ENCODE measurements at regions not wholly inside any gene's neighbourhood (a gene's known extent, or its start where the extent isn't known, plus 50 kb on each side); places are given as distances from the start of the nearest gene placed in this dataset.

GRCh38 chr19:33900817-33901216 is 104.1 kb downstream of the KCTD15 start:
- no peak for DNase-seq

- no peak for DNase-seq
Measured at GRCh38 chr19:33902395-33902794, 105.7 kb downstream of the KCTD15 start.

- DNase-seq: no peak
Measured at GRCh38 chr19:33902802-33903488, 106.3 kb downstream of the KCTD15 start.

- no peak for DNase-seq
Measured at GRCh38 chr19:33903489-33903850, 106.8 kb downstream of the KCTD15 start.

- DNase-seq: no peak
Measured at GRCh38 chr19:33904681-33905080, 108.0 kb downstream of the KCTD15 start.

GRCh38 chr19:33905473-33905936 is 108.8 kb downstream of the KCTD15 start:
- DNase-seq: no peak

- no peak for DNase-seq
Measured at GRCh38 chr19:33905937-33906577, 109.4 kb downstream of the KCTD15 start.

GRCh38 chr19:33906578-33907335 is 110.1 kb downstream of the KCTD15 start:
- DNase-seq: no peak

- no peak for DNase-seq
Measured at GRCh38 chr19:33910922-33911321, 114.3 kb downstream of the KCTD15 start.

GRCh38 chr19:33914599-33914998 is 117.9 kb downstream of the KCTD15 start:
- DNase-seq: no peak

- no peak for DNase-seq
Measured at GRCh38 chr19:33916792-33917191, 120.1 kb downstream of the KCTD15 start.

GRCh38 chr19:33919291-33919690 is 122.6 kb downstream of the KCTD15 start:
- DNase-seq: no peak

GRCh38 chr19:33921165-33921564 is 124.5 kb downstream of the KCTD15 start:
- DNase-seq: no peak

- DNase-seq: no peak
Measured at GRCh38 chr19:33926306-33926705, 129.6 kb downstream of the KCTD15 start.

- no peak for DNase-seq
Measured at GRCh38 chr19:33927789-33928457, 131.3 kb downstream of the KCTD15 start.

- DNase-seq: no peak
Measured at GRCh38 chr19:33928458-33928950, 131.8 kb downstream of the KCTD15 start.

GRCh38 chr19:33933931-33934330 is 137.3 kb downstream of the KCTD15 start:
- no peak for DNase-seq

GRCh38 chr19:33938821-33939220 is 142.2 kb downstream of the KCTD15 start:
- DNase-seq: no peak

GRCh38 chr19:33941133-33941532 is 144.5 kb downstream of the KCTD15 start:
- DNase-seq: no peak

GRCh38 chr19:33946535-33947264 is 150.0 kb downstream of the KCTD15 start:
- DNase-seq: no peak

- DNase-seq: no peak
Measured at GRCh38 chr19:33947265-33947964, 150.7 kb downstream of the KCTD15 start.
